GM21576 (cell line): ENCODE measurements at regions not wholly inside any gene's neighbourhood (a gene's known extent, or its start where the extent isn't known, plus 50 kb on each side); places are given as distances from the start of the nearest gene placed in this dataset.
A peak's percentile ranks its signal among the peaks of the same experiment; 100 is the strongest.
"Not testable (repeated sequence)": the region's sequence is repeated elsewhere in the genome, so short reads cannot be mapped to it uniquely, and the experiment has no call there.

ENCODE experiments used
- ATAC-seq: cut with Tn5 transposase; IDR thresholded peaks from one replicate; pipeline ENCODE4 v1.9.1; 2021; ENCODE audit warnings: mild to moderate bottlenecking, moderate library complexity; ENCODE audit not compliant: unreplicated experiment

GRCh38 chr7:49443515-49443914 is 329.9 kb upstream of the VWC2 start:
- no peak for ATAC-seq

DNA sequence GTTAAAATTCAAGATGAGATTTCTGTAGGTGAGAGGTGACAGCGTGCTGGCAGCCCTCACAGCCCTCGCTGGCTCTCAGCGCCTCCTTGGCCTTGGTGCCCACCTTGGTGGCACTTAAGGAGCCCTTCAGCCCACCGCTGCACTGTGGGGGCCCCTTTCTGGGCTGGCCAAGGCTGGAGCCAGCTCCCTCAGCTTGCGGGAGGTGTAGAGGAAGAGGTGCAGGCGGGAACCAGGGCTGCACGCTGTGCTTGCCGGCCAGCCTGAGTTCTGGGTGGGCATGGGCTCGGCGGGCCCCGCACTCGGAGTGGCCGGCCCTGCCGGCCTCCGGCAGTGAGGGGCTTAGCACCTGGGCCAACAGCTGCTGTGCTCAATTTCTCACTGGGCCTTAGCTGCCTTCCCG is 320.0 kb upstream of the VWC2 start:
- no peak for ATAC-seq

- ATAC-seq: no peak
Measured at GRCh38 chr7:49479441-49479840, 294.0 kb upstream of the VWC2 start.

DNA sequence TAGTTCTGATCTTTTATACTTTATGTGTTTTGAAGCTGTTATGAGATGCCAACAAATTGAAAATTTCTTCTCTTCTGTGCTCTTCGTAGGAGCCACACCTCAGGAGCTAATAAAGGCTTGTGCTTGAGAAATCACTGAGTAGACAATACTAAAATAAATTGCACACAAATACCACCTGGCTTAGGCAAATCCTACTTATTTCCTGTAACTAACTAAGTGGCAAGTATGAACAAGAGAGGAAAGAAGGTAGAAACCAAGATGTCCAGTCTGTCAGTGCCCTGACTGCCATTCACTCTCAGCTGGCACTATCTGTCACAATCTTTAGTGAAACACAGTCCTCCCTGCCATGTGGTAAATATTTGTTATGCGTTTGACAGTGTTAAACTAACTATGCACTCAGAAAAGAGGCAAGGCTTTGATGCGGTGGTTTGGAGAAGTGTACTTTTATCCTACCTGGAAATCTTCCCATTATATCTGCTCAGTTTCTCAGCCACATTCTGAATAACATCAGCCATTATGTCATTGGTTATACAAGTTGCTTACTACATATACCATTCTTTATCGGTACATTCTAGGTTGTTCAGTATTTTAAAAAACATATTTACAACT is 293.4 kb upstream of the VWC2 start:
- ATAC-seq: no peak

DNA sequence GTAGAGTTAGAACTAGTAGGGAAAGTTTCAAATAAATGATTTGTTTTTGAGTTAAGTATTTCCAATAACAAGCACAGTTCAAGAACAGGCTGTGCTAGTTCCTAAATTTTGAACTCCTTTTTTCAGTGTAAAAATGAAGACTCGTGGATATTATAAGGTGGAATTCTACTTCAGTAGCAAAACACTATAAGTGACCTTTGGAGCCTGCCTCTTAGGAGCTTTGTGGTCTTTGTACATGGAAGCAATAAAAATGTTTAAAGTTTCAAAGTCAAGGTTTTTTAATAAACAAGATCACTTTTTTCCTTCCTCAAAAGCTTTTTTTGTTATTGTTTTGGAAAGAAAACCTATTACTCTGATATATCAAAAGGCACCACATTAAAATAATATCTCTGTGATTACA is 292.4 kb upstream of the VWC2 start:
- no peak for ATAC-seq

DNA sequence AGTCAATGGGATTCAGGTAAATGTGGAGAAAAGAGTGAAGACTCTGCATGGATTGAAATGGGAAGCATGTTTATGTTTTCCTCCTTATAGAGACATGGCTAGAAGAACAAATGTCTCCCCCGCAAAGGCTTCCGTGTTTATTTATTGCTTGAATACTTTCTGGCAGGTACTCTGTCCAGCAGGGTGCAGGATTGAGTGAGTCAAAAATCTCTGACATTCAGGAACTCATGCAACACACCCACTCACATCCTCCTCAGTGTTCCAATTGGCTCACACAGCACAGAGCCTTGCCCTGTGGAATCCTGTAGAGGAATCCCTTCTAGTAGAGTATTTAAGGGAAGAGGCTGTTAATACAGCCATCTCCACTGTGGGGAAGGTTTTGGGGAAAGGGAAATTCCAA is 290.3 kb upstream of the VWC2 start:
- ATAC-seq: no peak

DNA sequence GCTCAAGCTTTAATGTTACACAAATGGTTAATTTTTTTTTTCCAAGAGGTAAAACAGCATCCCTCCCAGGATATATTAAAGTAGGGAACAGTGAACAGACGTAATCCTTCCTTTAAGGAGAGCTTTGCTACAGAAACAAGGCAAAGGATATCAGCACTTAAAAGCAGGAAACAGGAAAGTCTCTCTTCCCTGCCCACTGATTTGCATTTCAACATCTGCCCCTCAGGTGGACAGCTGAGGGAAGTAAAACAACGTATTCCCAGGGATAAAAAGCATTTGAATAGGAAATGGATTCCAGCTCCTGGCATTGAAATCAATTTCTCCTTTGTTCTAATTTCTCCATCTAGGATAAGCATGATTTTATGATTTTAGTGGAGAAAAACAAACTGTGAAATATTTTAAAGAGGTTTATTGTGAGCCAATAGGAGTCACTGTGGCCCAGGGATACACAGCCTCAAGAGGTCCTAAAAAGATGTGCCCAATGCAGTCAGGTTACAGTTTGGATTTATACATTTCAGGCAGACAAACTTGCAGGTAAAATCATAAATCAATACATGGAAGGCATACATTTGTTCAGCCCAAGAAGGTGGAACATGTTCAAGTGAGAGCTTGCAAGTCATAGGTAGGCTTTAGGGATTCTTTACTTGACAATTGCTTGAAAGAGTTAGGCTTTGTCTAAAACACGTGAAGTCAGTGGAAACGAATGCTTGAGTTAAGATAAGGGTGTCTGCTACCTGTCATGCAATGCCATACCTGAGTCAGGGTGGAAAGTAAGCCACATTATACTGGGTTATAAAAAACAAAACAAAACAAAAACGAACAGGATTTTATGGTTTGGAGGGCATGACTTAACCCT is 286.2 kb upstream of the VWC2 start:
- ATAC-seq: no peak

- ATAC-seq: no peak
Measured at GRCh38 chr7:49487830-49488140, 285.7 kb upstream of the VWC2 start.

DNA sequence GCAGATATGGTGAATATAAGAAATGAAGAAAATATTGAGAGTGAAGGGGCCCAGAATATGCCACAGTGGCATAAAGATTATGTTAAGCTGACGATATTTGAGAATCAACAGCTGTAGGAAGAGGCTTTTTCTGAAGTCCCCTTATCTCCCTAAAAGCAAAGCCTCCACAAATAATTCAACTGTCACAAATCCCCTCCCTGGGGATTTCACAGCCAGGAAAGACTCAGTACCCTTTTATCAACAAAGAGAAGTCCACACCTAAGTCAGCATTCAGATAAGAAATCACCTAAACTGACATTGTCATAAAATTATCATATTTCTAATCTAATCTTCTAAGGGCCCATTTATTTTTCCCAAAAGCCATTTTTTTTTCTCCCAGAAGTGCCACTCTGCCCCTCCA is 284.9 kb upstream of the VWC2 start:
- no peak for ATAC-seq

DNA sequence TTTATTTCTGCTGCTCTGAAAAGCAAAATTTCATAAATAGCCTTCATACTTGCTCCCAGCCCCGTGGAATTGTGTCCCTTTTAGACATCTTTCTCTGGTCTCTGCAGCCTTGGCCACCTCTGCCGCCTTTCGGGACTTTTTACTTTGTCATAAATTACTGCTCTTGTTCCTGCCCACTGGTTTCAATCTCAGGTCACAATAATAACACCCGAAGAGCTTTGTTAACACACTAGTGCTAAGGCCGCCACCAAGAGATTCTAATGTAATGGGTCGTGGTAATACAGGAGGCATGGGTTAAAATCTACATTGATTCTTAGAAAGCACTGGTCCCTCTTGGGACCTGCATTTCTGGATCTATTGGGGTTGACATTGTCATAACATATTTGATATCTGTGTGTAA is 276.0 kb upstream of the VWC2 start:
- no peak for ATAC-seq

DNA sequence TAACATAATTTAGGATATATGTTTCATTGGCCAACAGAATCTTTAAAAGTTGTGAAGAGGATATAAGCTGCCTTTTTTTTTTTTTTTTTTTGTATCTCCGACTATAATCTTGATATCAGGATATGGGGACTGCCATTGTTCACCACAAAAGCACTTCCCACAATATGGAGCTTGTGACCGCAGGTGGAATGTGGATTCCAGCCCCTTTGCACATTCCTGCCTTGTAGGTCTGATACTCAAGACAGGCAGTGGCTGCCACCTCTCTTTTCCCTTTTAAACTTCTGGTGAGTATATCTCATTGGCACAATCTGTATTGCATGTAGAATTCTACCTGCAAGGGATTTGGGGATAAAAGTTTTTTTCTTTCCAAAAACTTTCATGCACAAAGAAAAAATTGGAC is 272.7 kb upstream of the VWC2 start:
- no peak for ATAC-seq

- ATAC-seq: not testable (repeated sequence)
Measured at GRCh38 chr7:49507206-49507605, 266.2 kb upstream of the VWC2 start.

DNA sequence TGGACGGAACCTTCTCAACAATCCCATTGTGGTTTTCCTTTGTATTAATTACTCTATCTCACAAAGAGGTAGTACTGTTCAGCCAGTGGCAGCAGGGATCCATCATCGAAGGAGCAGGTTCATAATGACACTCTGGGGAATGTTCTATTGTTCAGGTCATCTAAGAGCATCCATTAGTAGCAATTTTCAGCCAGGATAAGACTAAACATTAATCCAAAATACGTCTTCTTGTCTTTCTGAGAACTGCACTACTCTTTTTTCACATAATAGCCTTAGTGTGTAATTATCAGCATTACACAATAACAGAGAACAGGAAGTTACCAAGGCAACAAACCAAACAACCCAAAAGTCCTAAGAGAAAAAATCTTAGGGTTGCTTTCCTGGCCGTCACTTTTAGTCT is 259.5 kb upstream of the VWC2 start:
- ATAC-seq: no peak

- no peak for ATAC-seq
Measured at GRCh38 chr7:49520951-49521350, 252.5 kb upstream of the VWC2 start.

GRCh38 chr7:49522111-49522510 is 251.3 kb upstream of the VWC2 start:
- no peak for ATAC-seq

- ATAC-seq: no peak
Measured at GRCh38 chr7:49523870-49524269, 249.6 kb upstream of the VWC2 start.

DNA sequence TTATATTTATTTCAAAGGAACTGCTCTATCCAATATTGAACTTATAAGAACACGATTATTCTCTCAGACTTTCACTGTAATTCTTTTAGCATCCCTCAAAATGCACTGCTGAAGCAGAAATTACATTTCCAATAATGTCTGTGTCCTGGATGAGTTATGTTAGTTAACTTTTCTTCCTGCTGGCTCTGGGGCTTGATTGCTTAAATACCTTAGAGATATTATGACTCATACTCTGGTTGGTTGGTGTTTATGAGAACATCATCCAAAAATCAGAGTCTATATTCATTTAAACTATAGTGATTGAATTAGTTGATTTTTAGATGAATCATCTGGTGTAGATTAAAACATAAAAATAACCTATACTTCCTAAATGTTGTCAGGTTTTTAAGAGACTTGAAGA is 246.3 kb upstream of the VWC2 start:
- no peak for ATAC-seq

DNA sequence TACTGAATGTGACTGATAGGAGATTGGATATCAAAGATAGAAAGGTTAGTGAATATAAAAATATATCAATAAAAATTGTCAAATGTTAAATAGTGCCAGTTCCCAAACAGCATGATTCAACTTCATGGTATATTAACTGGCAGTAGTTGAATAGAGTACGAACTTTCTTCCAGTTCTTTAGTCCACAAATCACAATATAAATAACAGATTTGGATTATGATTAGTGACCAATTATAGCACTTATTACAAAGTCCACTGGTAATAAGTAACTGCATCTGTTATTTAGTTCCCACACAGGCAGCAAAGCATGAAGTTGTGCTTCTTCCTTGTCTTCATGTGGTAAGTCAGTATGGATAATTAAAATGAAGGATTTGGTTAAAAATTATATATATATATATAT is 243.0 kb upstream of the VWC2 start:
- ATAC-seq: no peak

DNA sequence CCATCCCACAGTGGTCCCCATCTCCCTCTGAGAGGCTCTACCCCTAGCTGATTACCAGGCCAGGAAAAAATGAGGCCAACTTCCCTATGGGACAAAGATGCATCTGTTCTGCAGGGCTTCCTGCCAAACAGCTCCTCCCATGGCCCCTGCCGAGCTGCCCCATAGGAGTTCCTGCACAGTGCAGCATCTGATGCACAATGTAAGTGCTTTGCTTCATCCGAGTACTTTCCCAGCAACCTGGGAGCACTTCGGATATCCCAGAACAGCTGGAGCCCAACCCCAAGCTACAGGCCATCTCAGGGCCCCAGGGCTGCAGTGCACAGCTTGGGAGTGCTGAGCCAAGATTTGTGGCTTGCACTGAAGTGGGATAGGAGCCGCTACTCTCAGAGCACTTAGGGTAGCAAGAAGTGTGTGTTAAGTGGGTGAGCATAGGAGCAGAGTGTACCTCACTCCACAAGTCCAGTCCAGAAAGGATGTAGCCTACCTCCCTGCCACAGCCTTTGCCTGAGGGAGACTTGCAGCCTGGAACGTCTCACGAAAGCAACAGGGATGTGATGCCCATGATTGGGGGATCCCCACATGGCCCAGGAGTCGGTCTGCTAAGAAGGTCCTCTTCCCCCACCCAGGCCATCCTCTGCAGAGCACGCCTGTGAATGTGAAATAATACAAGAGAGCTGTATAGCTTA is 209.6 kb upstream of the VWC2 start:
- ATAC-seq: peak; percentile 22

GRCh38 chr7:49564379-49564714 is 209.1 kb upstream of the VWC2 start:
- ATAC-seq: peak; percentile 90

DNA sequence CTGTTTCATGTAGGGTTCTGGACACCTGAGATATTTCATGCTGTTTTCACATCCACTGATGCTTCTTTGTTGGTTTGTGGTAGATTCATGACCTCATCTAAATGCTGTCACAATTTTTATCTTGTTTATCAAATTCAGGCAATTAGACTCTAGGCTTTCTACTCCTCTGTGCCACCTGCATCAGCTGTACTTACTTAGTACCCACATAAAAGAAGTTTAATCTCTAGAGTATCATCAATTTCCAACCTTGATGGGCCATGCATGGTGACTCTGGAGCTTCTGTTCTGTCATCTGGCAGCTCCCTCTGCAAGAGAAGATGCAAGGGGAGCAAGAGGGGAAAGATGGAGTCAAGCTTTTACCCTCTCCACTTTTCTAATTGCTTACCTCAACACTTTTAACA is 195.9 kb upstream of the VWC2 start:
- ATAC-seq: no peak

GRCh38 chr7:49579408-49579807 is 194.0 kb upstream of the VWC2 start:
- ATAC-seq: no peak
